ENCODE measurements at regions not wholly inside any gene's neighbourhood (a gene's known extent, or its start where the extent isn't known, plus 50 kb on each side); places are given as distances from the start of the nearest gene placed in this dataset.

DNA sequence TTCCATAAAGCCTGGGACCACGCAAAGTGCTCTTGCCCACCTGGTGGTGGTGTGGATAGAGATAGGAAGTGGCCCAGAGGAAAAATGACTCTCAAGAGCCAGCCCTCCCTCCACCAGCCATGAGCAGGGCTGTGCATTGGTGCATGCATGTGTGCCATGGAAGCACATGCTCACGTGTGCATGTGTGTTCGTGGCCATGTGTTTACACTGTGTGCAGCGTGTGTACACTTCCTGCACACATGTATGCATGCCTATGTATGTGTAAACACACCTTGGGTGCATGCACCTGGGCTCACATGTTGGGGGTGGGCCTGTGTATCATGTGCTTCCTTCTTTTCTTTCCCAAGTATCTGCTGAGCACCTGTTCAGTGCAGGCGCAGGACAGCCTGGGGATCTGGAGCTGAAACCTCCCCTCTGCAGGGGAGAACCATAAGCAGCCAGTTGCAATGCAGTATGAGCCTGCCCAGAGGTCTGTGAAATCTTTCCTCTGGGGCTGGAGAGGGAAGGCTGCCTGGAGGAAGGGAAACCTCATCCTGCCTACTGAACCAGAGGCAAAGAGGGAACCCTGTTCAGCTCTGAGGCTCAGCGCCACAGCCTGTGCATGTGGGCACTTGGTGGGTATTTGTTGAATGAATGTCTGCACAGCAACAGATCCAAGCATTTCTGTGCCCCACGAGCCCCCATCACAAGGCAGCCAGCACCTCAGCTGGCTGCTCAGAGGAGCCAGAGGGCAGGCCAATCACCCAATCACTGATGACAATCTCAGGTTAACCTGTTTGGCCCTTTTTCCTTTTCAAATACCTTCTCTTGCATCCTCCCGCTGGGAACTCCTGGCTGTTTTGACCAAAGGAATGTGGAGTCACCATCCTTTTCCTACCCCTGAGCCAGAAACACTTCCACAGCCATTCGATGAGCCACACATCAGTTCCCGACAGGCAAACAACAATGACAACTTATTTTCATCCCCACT is 327.0 kb downstream of the NPHP4 start:
- Histone ChIP-seq H2AFZ (ENCODE audit: insufficient read depth, low read depth, low read length, poor library complexity, severe bottlenecking) (no peak overlapping the region), H3K36me3 (replicated peaks in 1 of 2; ENCODE audit: control insufficient read depth in 1 of 2, insufficient read depth in 2 of 2, low read length in 2 of 2) (no peaks in the 10 kb centered on the region), H3K4me1 (ENCODE audit: control insufficient read depth in 1 of 2, insufficient read depth in 2 of 2, low read length in 2 of 2) (no peaks in the 10 kb centered on the region), H3K79me2 (ENCODE audit: insufficient read depth, low read length) (no peaks in the 10 kb centered on the region), H3K4me2 (replicated peaks; ENCODE audit: extremely low read depth, low read length, poor library complexity, severe bottlenecking) (no peak overlapping the region), H3K4me3 (replicated peaks in 1 of 3; ENCODE audit: low read depth in 2 of 3, low read length in 3 of 3) (no peak overlapping the region), H3K27ac (ENCODE audit: low read depth in 1 of 2, low read length in 2 of 2) (no peak overlapping the region), H3K9ac (ENCODE audit: insufficient read depth, low read length, poor library complexity, severe bottlenecking) (no peak overlapping the region), H3K9me3 (replicated peaks in 1 of 2; ENCODE audit: control insufficient read depth in 1 of 2, insufficient read depth in 1 of 2, low read length in 2 of 2) (peaks cover 0 to 8% of the 10 kb centered on the region in 2 donors), H4K20me1 (ENCODE audit: insufficient read depth, low read length) (no peaks in the 10 kb centered on the region), H3K27me3 (ENCODE audit: control insufficient read depth in 2 of 2, insufficient read depth in 2 of 2, low read length in 2 of 2) (no peaks in the 10 kb centered on the region)
- 82% methylated on average over 6 of the region's 10 CpGs for WGBS (ENCODE audit: insufficient coverage)
- no peak overlapping the region for H3K27ac Mint-ChIP-seq
- intact Hi-C loops (cut with micrococcal nuclease) = no loop called here
- no peak overlapping the region for H3K4me3 Mint-ChIP-seq
- peaks cover 0 to 15% (median 5%) of the 10 kb centered on the region in 7 donors for H3K9me3 Mint-ChIP-seq
- H3K36me3 Mint-ChIP-seq = no peaks in the 10 kb centered on the region
- DNase-seq = no peak
- peaks cover 3 to 5% (median 4%) of the 10 kb centered on the region in 3 donors for H3K27me3 Mint-ChIP-seq (ENCODE audit: low read depth in 3 of 3)
- H3K4me1 Mint-ChIP-seq = no peaks in the 10 kb centered on the region
- TF ChIP-seq, protein P1, sequence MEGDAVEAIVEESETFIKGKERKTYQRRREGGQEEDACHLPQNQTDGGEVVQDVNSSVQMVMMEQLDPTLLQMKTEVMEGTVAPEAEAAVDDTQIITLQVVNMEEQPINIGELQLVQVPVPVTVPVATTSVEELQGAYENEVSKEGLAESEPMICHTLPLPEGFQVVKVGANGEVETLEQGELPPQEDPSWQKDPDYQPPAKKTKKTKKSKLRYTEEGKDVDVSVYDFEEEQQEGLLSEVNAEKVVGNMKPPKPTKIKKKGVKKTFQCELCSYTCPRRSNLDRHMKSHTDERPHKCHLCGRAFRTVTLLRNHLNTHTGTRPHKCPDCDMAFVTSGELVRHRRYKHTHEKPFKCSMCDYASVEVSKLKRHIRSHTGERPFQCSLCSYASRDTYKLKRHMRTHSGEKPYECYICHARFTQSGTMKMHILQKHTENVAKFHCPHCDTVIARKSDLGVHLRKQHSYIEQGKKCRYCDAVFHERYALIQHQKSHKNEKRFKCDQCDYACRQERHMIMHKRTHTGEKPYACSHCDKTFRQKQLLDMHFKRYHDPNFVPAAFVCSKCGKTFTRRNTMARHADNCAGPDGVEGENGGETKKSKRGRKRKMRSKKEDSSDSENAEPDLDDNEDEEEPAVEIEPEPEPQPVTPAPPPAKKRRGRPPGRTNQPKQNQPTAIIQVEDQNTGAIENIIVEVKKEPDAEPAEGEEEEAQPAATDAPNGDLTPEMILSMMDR (IDR thresholded peaks at IDR 0.05) = no peak

DNA sequence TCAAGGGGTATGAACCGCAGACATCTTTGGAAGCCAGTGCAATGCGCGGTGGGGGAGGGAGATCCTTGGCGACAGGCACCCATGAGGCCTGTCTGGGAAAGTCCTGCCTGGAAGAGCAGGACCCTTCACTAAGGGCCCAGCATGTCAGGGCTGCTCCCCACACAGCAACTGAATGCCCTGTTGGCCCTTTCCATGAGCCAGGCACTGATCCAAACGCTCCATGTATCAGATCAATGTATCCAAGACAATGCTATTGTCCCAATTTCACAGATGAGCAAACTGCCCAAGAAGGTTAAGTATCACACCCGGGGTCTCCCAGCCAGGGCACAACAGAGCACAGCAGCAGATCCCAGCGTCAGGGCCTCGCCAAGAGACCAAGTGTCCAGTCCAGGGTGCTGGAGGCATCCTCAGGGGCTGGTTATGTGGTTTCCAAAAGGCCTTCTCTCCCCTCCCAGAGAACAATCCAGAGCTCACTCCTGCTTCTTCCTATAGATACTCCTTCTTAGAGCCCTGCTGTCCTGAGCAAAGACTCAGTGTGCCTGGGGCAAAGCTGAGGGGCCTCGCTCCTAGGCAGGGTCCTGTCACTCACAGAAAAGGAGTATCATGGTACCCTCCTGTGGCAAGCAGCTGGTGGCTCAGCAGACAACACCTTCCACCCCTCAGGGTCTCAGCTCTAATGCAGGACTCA is 328.0 kb downstream of the NPHP4 start:
- H3K36me3 ChIP-seq (replicated peaks in 1 of 2; ENCODE audit: control insufficient read depth in 1 of 2, insufficient read depth in 2 of 2, low read length in 2 of 2) = no peaks in the 10 kb centered on the region
- H3K79me2 ChIP-seq (ENCODE audit: insufficient read depth, low read length) = no peaks in the 10 kb centered on the region
- TF ChIP-seq, protein P1 (IDR thresholded peaks at IDR 0.05) = no peak
- 86% methylated on average over 8 of the region's 9 CpGs for WGBS (ENCODE audit: insufficient coverage)
- H3K36me3 Mint-ChIP-seq = no peaks in the 10 kb centered on the region
- H3K9ac ChIP-seq (ENCODE audit: insufficient read depth, low read length, poor library complexity, severe bottlenecking) = no peak overlapping the region
- H3K9me3 Mint-ChIP-seq = peaks cover 0 to 19% (median 5%) of the 10 kb centered on the region in 7 donors
- intact Hi-C loops (cut with micrococcal nuclease) = no loop called here
- no peak overlapping the region for H3K4me2 ChIP-seq (replicated peaks; ENCODE audit: extremely low read depth, low read length, poor library complexity, severe bottlenecking)
- H3K4me1 Mint-ChIP-seq = no peaks in the 10 kb centered on the region
- H3K4me1 ChIP-seq (ENCODE audit: control insufficient read depth in 1 of 2, insufficient read depth in 2 of 2, low read length in 2 of 2) = no peaks in the 10 kb centered on the region
- H3K9me3 ChIP-seq (replicated peaks in 1 of 2; ENCODE audit: control insufficient read depth in 1 of 2, insufficient read depth in 1 of 2, low read length in 2 of 2) = peaks cover 0 to 5% of the 10 kb centered on the region in 2 donors
- H3K27ac ChIP-seq (ENCODE audit: low read depth in 1 of 2, low read length in 2 of 2) = no peak overlapping the region
- no peaks in the 10 kb centered on the region for H3K27me3 ChIP-seq (ENCODE audit: control insufficient read depth in 2 of 2, insufficient read depth in 2 of 2, low read length in 2 of 2)
- no peak overlapping the region for H3K27ac Mint-ChIP-seq
- DNase-seq = no peak
- no peak overlapping the region for H3K4me3 Mint-ChIP-seq
- no peaks in the 10 kb centered on the region for H4K20me1 ChIP-seq (ENCODE audit: insufficient read depth, low read length)
- no peak overlapping the region for H2AFZ ChIP-seq (ENCODE audit: insufficient read depth, low read depth, low read length, poor library complexity, severe bottlenecking)
- H3K4me3 ChIP-seq (replicated peaks in 1 of 3; ENCODE audit: low read depth in 2 of 3, low read length in 3 of 3) = no peak overlapping the region
- H3K27me3 Mint-ChIP-seq (ENCODE audit: low read depth in 3 of 3) = peaks cover 3 to 8% (median 5%) of the 10 kb centered on the region in 3 donors
